Ishikawa (cell line): ENCODE measurements at regions not wholly inside any gene's neighbourhood (a gene's known extent, or its start where the extent isn't known, plus 50 kb on each side); places are given as distances from the start of the nearest gene placed in this dataset.

Experiments
- EP300 ChIP-seq: IDR thresholded peaks from 2 replicates; pipeline ENCODE4 v1.6.1; 2012; ENCODE audit warnings: borderline replicate concordance
- ZBTB7A ChIP-seq: IDR thresholded peaks from 2 replicates; pipeline ENCODE4 v1.6.1; 2012; ENCODE audit warnings: low read depth
- TF ChIP-seq, protein P1 (sequence below): IDR thresholded peaks from 2 replicates; pipeline ENCODE4 v1.6.1; 2012; ENCODE audit warnings: low read depth, mild to moderate bottlenecking

DNA sequence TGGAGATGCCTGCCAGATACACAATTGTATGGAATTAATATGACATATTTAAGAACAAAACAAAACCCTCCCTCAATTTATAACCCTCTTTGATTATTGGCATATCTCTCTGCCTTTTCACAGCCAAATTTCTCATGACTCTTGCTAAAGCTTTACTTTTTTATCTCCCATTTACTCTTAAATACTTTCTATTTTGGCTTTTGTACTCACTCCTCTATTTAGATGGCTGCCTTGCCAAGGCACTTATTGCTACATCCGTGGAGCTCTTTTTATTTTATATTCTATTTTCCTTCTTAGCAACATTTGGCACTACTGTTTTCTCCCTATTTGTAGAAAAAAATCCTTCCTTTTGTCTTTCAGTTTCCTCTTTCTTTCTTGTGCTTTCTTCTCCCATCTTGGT, 466.4 kb upstream of the CWC22 start:
- TF ChIP-seq, protein P1, sequence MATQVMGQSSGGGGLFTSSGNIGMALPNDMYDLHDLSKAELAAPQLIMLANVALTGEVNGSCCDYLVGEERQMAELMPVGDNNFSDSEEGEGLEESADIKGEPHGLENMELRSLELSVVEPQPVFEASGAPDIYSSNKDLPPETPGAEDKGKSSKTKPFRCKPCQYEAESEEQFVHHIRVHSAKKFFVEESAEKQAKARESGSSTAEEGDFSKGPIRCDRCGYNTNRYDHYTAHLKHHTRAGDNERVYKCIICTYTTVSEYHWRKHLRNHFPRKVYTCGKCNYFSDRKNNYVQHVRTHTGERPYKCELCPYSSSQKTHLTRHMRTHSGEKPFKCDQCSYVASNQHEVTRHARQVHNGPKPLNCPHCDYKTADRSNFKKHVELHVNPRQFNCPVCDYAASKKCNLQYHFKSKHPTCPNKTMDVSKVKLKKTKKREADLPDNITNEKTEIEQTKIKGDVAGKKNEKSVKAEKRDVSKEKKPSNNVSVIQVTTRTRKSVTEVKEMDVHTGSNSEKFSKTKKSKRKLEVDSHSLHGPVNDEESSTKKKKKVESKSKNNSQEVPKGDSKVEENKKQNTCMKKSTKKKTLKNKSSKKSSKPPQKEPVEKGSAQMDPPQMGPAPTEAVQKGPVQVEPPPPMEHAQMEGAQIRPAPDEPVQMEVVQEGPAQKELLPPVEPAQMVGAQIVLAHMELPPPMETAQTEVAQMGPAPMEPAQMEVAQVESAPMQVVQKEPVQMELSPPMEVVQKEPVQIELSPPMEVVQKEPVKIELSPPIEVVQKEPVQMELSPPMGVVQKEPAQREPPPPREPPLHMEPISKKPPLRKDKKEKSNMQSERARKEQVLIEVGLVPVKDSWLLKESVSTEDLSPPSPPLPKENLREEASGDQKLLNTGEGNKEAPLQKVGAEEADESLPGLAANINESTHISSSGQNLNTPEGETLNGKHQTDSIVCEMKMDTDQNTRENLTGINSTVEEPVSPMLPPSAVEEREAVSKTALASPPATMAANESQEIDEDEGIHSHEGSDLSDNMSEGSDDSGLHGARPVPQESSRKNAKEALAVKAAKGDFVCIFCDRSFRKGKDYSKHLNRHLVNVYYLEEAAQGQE = no peak
- TF ChIP-seq EP300 (no peak), ZBTB7A (no peak)
